HG03196 (cell line): ENCODE measurements at regions not wholly inside any gene's neighbourhood (a gene's known extent, or its start where the extent isn't known, plus 50 kb on each side); places are given as distances from the start of the nearest gene placed in this dataset.

Source experiments
- ATAC-seq: cut with Tn5 transposase; IDR thresholded peaks from one replicate; pipeline ENCODE4 v1.9.1; 2021; ENCODE audit not compliant: unreplicated experiment

DNA sequence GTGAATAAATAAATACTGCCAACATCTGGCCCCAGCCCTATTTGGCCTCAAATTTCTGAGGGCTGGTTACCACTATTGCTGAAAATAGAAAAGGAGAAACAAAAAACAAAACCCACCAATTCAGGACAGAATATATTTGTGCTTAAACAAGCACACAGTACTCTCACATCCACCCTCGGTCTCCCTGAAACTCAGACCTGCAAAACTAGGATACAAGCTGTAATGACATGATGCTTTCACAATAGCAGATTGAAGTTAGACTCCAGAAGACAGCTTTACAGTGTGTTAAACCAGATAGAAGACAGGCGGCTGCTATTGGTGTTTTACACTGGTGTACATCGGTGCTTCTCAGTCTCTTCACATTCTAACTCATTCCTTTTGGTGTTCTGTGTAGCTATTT lies 214.9 kb upstream of the DMRT1 start:
- ATAC-seq, result no peak

DNA sequence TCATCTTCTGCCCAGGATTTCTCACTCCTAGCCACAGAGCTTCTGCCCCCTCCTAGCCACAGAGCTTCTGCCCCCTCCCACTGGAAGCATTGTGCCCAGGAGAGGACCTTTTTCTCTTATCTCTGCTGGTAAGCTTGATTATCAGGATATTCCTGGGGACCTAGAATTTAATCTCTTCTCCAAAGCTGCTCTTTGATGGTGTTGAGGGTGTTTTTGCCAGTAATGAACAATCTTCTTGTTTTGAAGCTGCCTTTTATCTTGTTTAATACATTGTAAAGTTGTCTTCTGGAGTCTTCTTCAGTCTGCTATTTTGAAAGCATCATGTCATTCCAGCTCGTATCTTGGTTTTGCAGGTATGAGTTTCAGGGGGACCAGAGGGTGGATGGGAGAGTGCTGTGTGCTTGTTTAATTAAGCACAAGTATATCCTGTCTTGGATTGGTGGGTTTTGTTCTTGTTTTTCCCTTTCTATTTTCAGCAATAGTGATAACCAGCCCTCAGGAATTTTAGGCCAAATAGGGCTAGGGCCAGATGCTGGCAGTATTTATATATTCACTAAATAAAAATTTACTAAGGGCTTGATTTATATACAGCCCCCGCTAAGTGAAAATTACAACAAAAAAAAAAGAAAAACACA lies 214.0 kb upstream of the DMRT1 start:
- ATAC-seq, result no peak

DNA sequence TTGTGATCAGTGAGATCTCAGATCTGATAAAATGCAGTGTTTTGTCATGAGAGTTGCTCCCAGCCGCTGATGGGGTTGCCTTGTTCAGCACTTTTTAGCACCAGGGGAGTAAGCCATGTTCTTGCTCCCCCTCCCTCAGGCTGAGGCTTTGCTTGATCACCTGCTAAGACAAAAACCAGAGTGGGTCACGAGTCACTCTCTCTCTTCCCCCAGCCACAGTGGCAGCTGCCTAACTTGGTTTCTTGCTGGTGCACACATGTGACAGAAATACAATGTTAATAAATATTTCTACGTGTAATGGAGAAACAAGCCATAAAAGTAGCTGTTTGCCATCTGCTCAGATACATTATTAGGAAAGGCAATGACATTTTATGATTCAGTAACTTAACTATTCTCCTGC lies 212.4 kb upstream of the DMRT1 start:
- no peak for ATAC-seq

DNA sequence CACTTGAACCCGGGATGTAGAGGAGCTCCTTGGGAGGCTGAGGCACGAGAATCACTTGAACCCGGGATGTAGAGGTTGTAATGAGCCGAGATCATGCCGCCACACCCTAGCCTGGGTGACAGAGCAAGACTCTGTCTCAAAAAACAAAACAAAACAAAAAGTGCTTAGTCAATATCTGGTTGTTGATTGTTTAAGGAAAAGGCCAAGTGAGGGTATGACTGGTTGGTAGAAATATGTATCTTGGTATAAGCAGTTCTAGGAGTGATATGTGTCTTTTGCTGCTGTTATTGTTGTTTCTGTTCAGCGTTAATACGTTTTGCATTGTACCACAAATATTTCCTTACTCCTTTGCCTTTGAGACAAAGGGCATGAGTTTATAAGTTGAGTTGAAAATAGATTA lies 210.7 kb upstream of the DMRT1 start:
- ATAC-seq, result no peak

DNA sequence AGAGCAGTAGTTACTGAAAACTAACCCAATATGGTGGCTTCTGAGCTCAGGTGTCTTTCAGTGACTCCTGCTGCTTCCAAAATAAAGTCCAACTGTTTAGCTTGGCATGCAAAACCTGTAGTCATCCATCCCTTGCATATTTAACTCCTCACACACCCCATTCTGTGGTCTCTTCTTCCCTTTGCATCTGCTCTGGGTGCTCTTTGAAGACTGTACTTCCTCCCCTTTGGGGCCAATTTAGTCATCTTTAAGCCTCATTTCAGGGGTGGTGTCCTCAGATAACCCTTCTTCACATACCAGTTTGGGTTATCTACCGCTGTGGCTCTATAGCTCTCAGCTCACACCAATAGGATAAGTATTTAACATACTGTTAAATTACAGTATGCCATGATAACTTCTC lies 209.9 kb upstream of the DMRT1 start:
- no peak for ATAC-seq

DNA sequence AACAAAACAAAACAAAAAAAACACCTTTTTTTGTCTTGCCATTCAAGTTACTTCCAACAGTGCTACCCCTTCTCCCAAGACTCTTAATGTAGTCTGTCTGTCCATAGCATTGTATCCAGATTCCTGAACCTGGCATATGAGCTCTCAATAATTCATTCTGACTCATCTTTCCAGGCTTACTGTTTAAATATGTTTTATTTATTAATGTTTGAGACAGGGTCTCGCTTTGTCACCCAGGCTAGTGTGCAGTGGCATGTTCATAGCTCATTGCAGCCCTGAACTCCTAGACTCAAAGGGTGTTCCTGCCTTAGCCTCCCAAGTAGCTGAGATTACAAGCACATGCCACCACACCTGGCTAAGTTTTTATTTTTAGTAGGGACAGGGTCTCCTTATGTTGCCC lies 208.0 kb upstream of the DMRT1 start:
- ATAC-seq, result no peak

DNA sequence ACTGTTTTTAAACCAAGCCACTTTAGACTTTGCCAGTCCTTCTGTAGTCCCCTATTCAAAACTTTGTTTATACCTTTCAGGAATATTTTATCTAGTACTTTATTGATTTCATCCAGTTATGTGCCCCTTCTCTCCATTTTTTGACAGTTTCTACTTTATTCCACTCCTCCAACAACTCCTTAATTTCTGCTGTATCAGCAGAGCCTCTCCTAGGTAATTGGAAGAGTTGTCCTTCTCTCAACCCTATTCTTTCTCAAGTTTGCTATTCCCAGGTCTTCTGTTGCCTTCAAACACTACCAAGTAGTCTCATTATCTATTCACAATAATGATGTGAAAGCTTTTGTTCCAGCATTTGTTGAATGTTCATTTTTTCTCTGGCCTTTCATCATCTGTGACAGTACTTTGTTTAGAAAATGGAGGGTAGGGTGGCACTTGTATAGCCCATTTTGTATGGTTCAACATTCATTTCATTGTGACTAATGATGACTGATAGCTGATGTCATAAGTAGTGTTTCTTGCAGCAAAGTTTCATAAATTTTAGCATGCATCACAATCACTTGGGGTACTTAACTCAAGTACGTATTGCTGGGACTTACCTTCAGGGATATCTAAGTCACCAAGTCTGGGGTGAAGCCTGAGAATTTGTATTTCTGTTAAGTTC lies 204.4 kb upstream of the DMRT1 start:
- no peak for ATAC-seq

DNA sequence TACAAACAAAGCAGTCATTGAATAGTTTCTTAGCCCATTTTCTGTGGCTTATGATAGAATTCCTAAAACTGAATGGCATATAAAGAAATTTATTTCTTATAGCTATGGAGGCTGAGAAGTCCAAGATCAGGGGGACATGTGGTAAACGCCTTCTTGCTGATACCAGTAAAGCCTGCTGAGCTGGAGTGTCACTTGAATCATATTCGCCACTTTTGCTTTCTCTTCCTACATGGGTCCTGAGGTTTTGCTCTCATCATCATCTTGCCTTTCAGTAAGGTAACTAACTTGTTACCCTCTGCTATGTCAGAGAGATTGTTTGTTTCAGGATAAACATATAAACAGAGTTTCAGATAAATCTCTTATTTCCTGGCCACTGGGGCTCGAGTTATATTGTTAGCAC lies 203.3 kb upstream of the DMRT1 start:
- ATAC-seq, result no peak

DNA sequence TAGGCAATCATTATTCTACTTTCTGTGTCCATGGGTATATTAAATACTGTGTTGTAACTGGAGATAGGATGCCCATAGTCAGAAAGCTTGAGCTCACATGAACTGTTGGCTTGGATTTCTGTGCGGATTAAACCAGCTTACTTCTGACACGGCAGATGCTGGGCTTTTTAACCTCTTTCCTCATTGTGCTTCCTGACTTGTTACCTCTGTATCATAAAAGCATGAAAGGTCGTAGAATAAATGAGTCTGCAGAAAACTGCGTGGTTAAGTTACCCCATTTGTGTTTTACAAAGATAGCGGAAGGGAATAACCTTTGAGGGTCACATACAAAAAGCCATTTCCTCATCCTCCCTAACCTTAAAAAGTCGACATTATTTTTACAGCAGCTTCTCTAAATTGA lies 199.5 kb upstream of the DMRT1 start:
- ATAC-seq, result no peak

DNA sequence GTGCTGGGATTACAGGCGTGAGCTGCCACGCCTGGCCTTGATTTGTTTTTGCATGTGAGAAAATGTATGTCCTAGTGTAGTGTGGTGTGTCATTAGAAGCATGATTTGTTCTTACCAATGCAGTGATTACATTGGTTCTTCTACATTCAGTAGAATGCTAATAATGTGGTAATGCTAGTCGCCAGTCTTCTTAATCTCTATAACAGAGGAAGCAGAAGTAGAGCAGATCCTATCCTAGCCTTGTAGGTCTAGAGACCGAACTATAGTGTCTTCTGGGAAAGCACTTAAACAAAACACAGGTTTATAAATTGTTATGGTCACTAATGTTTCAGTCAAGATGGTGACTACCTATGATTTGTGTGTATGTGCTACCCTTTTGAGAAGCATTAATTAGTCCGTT lies 197.5 kb upstream of the DMRT1 start:
- no peak for ATAC-seq

DNA sequence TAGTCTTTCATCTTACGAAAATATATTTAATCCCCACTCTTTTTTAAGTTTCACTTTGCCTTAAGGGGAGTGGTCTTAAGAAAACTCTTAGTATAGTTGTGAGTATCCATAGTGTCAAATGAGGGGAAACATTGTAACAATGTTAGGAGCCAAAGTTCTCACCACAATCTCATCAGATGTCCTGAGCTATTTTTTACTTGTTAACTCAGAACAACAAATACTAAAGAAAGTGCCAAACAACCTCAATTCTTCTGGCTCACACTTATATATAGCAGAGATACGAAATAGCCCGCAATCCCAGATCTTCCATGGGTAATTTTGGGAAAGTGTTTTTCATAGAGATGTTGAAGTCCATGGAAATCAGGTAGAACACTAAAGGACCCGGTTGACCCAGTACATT lies 194.0 kb upstream of the DMRT1 start:
- no peak for ATAC-seq

DNA sequence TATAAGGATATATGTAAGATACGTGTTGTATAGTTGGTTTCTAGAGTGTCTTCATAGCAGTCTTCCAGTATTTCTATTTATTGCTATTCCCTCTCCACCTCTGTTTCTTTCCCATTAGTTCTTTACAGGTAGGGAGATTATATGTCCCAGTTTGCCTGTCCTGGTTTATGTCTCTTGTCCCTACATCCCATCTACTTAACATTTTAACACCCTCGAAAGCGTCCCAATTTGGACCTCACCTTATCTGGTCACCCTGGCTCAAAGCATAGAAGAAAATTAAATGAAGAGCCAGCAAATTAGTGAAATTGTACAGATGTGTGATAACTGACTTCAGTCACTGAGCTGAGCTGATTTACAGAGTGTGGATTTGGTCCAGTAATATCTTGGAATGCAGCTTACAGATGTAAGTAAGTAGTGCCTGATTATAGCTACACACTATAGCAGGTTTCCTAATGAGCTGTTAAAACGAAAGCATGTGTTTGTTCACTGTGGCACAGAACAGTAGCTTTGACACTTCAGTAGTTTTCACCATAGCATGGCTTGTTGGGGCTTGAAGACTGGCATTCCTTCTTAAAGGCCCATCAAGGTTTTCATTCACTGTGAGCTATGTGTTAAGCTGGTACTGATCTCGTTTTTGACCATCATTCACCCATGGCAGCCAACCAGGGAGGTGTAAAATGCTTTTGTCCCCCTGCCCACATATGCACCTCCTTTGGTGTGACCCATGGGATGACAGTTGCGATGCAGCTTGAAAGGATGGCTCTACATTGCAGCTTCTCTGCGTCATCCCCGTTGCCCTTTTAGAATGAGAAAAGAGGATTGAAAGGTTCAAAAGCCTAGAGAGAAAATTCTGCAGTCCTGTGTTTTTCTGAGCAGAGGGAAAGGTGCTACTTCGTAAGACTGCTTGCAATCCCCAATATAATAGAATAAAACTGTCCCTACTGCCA lies 192.1 kb upstream of the DMRT1 start:
- ATAC-seq, result no peak

DNA sequence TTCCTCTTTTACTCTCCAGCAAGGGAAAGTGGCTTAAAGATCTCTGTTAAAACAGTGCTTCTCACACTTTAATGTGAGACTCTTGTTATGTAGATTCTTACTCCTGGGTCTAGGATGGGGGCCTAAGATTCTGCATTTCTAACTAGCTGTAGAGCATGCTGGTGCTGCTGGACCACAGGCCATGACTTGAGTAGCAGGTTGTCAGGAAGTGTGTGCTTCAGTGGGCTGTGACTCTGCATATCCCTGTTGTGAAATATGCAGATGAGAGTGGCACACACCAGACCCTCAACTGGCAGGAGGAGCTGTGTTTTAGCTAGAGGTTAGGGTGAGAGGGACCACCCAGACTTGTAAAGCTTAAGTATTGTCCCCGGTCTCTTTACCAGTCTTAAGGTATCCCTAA lies 191.1 kb upstream of the DMRT1 start:
- ATAC-seq, result no peak

DNA sequence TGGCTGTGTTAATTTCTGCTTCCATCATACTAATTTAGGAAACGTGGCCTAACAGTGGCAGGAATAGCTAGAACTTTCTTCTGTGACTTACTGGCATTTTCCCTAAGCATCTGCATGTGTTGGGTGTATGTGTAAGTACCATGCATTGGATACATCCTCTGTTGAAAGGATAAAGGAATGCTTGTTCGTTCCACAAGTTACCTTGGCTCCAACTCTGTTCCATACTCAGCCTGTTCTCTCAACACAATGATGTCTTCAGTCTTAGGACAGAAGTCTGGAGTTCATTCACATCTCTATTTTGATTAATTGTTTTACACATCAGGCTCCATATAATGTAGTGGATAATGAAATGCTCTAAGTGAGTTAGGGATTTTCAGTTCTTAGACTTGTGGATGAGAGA lies 190.1 kb upstream of the DMRT1 start:
- ATAC-seq, result no peak

DNA sequence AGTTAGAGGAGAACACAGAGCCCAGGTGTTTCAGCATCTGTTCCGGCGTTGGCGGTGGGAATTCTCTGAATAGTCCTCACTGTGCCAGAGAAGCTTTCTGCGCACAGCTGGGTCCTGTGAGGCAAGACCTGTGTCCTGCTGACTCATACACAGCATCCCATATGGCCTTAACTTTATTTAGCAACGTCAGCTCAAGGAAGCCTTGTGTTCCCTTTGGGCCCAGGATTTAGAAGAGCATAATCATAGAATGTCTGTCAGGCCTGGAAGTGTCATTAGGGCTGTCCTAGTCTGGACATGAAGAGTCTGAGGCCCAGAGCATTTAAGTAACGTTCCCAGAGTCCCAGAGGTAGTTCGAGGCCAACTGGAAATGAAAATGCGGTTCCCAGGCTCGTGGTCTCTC lies 188.6 kb upstream of the DMRT1 start:
- ATAC-seq, result no peak

DNA sequence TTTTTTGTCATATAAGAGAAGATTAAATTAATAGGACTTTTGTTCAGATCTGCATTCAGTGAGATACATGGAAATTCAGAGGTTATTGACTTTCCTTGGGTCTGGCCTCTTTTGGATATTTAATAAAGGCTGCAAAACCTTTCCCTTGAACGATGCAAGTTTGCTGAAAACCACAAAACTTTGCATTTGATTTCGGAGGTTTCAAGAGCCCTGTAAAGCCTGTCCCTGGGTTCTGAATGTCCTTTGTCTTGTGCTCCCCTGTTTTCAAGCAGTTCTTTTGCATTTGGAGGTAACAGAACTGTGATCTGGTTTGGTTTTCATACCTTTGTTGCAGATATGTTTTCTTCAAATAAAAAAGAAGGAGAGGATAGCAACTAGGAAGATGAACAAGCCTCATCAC lies 188.1 kb upstream of the DMRT1 start:
- no peak for ATAC-seq

DNA sequence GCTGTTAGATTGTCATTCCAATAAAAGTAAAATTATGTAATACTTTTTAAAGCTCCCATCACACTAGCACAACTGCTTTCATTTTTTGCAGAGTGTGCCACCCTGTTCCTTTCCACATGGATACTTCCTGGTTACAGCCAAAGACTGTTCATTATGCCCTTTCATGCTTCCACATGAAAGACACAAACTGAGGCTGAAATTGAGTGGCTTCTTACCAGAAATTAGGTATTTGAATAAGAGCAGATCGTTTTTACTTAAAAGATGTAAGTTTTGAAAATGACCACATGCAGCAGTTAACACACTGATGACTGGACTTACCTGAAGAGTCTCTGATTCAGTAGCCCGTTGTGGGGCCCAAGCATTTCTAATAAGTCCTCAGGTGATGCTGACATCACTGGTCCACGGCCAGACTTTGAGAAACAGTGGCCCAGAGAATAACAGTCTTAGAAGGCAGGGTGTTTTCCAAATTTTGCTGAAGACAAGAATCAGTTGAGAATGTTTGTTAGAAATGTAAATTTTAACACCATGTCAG lies 187.6 kb upstream of the DMRT1 start:
- ATAC-seq, result no peak

DNA sequence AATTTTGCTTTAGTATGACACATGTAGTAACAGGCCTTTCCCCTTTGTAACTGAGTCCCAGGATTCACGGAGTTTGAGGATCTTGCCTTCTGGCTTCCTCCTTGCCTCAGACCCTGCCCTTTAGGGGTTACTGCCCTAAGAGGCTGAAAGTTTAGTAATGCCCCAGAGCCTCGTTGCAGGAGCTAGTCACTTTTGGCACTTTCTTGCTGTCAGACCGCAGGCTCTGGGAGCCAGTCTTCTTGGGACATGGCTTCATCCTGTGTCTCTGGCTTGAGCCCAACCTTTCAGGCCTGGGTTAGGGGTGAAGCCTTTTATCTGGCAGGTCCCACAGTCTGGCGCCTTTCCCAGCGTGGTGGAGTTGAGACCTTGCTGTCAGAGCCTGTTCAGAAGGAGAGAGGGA lies 185.6 kb upstream of the DMRT1 start:
- ATAC-seq, result no peak

DNA sequence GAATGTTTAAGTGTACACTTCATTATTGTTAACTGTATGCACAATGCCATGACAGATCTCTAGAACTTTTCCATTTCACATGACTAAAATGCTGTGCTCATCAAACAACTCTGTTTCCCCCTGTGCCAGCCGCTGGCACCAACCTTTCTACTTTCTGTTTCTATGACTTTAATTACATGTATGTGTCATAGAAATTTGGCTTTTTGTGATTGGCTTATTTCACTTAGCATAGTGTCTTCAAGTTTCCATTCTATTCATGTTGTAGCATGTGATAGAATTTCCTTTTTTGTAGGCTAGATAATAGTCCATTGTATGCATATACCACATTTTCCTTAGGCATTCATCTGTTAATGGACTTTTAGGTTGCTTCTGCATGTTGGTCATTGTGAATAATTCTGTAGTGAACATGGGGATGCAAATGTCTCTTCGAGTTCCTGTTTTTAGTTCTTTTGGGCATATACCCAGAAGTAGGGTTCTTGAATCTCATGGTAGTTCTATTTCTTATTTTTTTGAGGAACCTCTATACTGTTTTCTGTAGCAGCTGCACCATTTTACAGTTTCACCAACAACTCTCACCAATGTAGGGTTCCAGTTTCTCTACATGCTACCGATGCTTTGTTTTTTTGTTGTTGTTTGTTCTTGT lies 184.4 kb upstream of the DMRT1 start:
- ATAC-seq, result no peak

DNA sequence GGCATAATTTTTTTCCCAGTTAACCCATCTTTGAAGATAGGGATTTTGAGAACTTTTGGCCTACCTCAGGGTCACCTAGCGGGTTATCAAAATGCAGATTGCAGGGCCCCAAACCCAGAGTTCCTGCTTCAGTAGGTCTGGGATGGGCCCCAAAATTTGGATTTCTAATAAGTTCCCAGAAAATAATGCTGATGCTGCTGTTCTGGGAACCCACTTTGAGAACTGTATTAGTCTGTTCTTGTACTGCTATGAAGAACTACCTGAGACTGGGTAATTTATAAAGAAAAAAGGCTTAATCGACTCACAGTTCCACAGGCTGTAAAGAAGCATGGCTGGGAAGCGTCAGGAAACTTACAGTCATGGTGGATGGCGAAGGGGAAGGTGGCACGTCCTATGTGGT lies 182.2 kb upstream of the DMRT1 start:
- no peak for ATAC-seq

DNA sequence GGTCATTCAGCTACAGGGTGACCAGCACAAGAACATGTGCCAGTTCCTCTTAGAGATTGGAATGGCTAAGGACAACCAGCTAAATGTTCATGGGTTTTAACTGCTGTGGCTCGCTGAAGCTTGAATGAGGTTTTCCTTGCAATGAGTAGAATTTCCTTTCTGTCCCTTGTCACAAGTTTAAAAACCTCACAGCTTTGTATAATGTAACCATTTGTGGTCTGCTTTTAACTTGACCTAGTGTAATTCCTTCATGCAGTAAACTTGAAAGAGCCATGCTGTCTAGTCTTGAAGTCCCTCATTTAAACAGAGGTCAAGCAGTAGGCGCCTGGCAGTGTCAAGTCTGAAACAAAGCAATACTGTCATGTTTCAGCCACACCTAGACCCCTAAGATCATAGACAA lies 181.3 kb upstream of the DMRT1 start:
- ATAC-seq, result peak; percentile 63
